ENCODE measurements at regions not wholly inside any gene's neighbourhood (a gene's known extent, or its start where the extent isn't known, plus 50 kb on each side); places are given as distances from the start of the nearest gene placed in this dataset.
A peak's percentile ranks its signal among the peaks of the same experiment; 100 is the strongest.

DNA sequence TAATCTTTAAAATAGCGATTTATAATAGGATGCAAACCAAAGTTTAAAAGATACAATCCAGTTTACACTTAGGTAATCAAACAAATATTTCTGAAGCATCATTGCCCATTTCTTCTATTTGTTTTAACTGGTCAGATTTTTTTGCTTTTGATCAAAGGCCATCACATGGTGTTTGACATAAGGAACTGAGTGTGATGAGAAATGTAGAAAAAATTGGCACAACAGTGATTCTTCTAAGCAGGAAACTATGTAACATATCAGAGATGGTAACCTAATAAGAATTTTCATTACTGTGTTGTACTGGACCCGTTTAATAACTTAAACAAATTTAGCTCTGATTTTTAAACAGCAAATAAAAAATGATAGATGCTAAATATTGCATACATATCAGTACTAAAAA, 644.7 kb upstream of the KLF12 start:
- TF ChIP-seq, protein P1, sequence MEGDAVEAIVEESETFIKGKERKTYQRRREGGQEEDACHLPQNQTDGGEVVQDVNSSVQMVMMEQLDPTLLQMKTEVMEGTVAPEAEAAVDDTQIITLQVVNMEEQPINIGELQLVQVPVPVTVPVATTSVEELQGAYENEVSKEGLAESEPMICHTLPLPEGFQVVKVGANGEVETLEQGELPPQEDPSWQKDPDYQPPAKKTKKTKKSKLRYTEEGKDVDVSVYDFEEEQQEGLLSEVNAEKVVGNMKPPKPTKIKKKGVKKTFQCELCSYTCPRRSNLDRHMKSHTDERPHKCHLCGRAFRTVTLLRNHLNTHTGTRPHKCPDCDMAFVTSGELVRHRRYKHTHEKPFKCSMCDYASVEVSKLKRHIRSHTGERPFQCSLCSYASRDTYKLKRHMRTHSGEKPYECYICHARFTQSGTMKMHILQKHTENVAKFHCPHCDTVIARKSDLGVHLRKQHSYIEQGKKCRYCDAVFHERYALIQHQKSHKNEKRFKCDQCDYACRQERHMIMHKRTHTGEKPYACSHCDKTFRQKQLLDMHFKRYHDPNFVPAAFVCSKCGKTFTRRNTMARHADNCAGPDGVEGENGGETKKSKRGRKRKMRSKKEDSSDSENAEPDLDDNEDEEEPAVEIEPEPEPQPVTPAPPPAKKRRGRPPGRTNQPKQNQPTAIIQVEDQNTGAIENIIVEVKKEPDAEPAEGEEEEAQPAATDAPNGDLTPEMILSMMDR (IDR thresholded peaks at IDR 0.05; ENCODE audit: insufficient read depth, low read depth, low read length, missing control alignments): no peak
- H3K4me3 ChIP-seq (ENCODE audit: low read length): no peak overlapping the region

DNA sequence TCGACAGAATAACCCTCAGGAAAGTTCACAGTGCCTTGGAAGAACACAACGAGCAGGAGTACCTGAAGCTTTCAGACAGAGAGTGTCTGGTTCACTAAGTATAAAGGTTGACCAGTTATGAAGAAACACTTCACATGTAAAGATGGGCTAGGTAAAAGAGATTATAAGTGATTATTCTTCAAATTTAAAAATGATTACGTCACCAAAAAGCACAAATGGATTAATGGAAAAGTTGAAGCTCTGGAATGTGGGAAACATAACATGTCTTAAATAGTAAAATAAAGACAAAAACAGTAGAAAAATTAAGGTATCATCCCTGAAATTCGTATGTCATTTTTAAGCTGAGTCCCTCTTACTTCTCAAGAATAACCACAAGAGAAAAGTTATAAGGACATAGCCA, 643.9 kb upstream of the KLF12 start:
- TF ChIP-seq, protein P1 (IDR thresholded peaks at IDR 0.05; ENCODE audit: insufficient read depth, low read depth, low read length, missing control alignments): no peak
- DNase-seq (ENCODE audit: low read depth): no peak

More for the DNA sequence above, 644.7 kb upstream of the KLF12 start:
- DNase-seq (ENCODE audit: low read depth): no peak

GRCh38 chr13:74774264-74774663, 640.1 kb upstream of the KLF12 start:
- TF ChIP-seq, protein P1 (IDR thresholded peaks at IDR 0.05; ENCODE audit: insufficient read depth, low read depth, low read length, missing control alignments): no peak
- H3K4me3 ChIP-seq (ENCODE audit: low read length): no peak overlapping the region
- DNase-seq (ENCODE audit: low read depth): peak; percentile 43

More for the DNA sequence above, 643.9 kb upstream of the KLF12 start:
- H3K4me3 ChIP-seq (ENCODE audit: low read length): no peak overlapping the region

DNA sequence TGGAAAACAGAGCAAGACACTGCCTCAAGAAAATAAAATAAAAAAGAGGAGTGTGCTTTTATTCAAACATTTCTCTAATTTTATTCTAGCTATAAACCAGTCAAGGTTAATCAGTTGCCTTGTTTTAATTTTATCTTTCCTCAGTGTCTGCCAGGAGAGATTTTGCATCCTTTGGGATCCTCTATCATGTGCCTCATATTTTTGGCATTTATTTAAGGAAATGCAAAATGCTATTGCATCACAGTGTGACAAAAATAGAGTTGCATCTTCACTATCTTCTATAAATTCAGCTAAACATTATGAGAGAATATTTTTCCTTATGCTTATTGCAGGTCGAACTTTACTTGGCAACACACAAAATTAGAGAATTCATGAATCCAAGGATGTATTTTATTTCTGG, 639.0 kb upstream of the KLF12 start:
- DNase-seq (ENCODE audit: low read depth): no peak
- TF ChIP-seq, protein P1 (IDR thresholded peaks at IDR 0.05; ENCODE audit: insufficient read depth, low read depth, low read length, missing control alignments): no peak
- no peak overlapping the region for H3K4me3 ChIP-seq (ENCODE audit: low read length)

GRCh38 chr13:74771964-74772363, 637.8 kb upstream of the KLF12 start:
- DNase-seq (ENCODE audit: low read depth): peak; percentile 67
- TF ChIP-seq, protein P1 (IDR thresholded peaks at IDR 0.05; ENCODE audit: insufficient read depth, low read depth, low read length, missing control alignments): no peak
- no peak overlapping the region for H3K4me3 ChIP-seq (ENCODE audit: low read length)

- TF ChIP-seq, protein P1 (IDR thresholded peaks at IDR 0.05; ENCODE audit: insufficient read depth, low read depth, low read length, missing control alignments): no peak
- DNase-seq (ENCODE audit: low read depth): peak; percentile 75
- H3K4me3 ChIP-seq (ENCODE audit: low read length): no peak overlapping the region
Observed at GRCh38 chr13:74770361-74770760, 636.2 kb upstream of the KLF12 start.

- no peak overlapping the region for H3K4me3 ChIP-seq (ENCODE audit: low read length)
- TF ChIP-seq, protein P1 (IDR thresholded peaks at IDR 0.05; ENCODE audit: insufficient read depth, low read depth, low read length, missing control alignments): no peak
- no peak for DNase-seq (ENCODE audit: low read depth)
Observed at GRCh38 chr13:74769333-74769732, 635.1 kb upstream of the KLF12 start.
